Transverse colon (tissue), 3 donors: ENCODE measurements at regions not wholly inside any gene's neighbourhood (a gene's known extent, or its start where the extent isn't known, plus 50 kb on each side); places are given as distances from the start of the nearest gene placed in this dataset.

Experiments used
- EP300 ChIP-seq: sonication (generic); formaldehyde crosslinking; IDR thresholded peaks from one replicate; pipeline ENCODE4 v1.6.1; 2017; ENCODE audit warnings: antibody characterized with exemption, low read depth
- TF ChIP-seq, protein P1 (sequence below), 5 experiments: fragments of 200-600 bp in 3 of 5; fragments of 450-650 bp in 2 of 5; sonication (generic) in 3 of 5; IDR thresholded peaks; 1 replicate in 2 of 5; 2 replicates in 3 of 5; pipeline ENCODE4 v1.5.1; 2016 to 2017; ENCODE audit warnings: antibody characterized with exemption in 5 of 5, inconsistent platforms in 3 of 5, mild to moderate bottlenecking in 2 of 5, moderate library complexity in 1 of 5

DNA sequence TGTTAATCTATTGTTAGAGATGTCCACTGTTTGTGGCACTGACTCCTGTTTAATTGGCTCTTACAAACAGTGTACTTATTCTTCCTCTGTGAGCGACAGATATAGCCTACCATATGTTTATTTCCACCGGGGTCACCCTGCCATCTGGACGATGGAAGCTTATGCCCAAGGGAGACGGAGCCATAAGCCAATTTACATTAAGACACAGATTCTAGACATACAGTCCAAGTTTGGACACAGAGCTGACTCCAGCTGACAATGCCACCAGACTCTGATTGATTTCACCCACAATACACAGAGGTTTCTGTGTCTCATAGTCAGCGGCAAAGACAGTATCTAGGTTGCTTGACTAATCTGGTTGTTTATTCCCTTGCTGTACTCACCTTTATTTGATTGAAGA, 198.9 kb downstream of the ENC1 start:
- TF ChIP-seq, protein P1, sequence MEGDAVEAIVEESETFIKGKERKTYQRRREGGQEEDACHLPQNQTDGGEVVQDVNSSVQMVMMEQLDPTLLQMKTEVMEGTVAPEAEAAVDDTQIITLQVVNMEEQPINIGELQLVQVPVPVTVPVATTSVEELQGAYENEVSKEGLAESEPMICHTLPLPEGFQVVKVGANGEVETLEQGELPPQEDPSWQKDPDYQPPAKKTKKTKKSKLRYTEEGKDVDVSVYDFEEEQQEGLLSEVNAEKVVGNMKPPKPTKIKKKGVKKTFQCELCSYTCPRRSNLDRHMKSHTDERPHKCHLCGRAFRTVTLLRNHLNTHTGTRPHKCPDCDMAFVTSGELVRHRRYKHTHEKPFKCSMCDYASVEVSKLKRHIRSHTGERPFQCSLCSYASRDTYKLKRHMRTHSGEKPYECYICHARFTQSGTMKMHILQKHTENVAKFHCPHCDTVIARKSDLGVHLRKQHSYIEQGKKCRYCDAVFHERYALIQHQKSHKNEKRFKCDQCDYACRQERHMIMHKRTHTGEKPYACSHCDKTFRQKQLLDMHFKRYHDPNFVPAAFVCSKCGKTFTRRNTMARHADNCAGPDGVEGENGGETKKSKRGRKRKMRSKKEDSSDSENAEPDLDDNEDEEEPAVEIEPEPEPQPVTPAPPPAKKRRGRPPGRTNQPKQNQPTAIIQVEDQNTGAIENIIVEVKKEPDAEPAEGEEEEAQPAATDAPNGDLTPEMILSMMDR (IDR thresholded peaks at IDR 0.05): no peak
- no peak for TF ChIP-seq EP300
